Ureter (tissue), 1 donor: ENCODE measurements at regions not wholly inside any gene's neighbourhood (a gene's known extent, or its start where the extent isn't known, plus 50 kb on each side); places are given as distances from the start of the nearest gene placed in this dataset.
"Not testable (repeated sequence)": the region's sequence is repeated elsewhere in the genome, so short reads cannot be mapped to it uniquely, and the experiment has no call there.

Source experiments
- DNase-seq: peaks from one replicate; pipeline ENCODE4 v3.0.0-alpha.2; 2020; ENCODE audit warnings: low spot score
- donor health status: DM: yes; HTN: yes; CAD: no.

DNA sequence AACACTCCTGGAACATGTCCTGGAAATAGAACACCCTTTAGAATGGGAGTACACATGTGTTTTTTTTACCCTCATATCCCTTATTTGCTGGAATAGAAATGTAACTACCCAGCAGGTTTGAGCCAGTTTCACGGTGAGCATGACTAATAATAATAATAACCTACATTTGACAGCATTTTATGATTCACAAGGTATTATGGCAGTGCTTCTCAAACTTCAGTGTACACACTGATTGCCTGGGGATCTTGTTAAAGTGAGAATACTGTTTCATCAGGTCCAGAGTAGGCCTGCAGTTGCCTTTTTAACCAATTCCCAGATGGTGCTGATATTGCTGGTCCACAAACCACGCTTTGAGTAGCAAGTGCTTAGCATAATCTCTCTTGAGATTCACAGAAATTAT, 63.9 kb downstream of the NFKBIZ start:
- no peak for DNase-seq

DNA sequence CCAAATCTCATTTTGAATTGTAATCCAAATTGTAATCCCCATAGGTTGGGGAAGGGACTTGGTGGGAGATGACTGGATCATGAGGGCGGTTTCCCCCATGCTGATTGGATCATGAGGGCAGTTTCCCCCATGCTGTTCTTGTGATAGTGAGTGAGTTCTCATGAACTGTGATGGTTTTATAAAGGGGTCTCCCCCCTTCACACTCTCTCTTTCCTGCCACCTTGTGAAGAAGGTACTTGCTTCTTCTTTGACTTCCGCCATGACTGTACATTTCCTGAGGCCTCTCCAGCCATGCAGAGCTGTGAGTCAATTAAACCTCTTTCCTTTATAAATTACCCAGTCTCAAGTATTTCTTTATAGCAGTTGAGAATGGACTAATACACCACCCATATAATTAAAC, 68.4 kb downstream of the NFKBIZ start:
- DNase-seq: not testable (repeated sequence)

- not testable (repeated sequence) for DNase-seq
Observed at GRCh38 chr3:101922151-101922725, 72.9 kb downstream of the NFKBIZ start.

DNA sequence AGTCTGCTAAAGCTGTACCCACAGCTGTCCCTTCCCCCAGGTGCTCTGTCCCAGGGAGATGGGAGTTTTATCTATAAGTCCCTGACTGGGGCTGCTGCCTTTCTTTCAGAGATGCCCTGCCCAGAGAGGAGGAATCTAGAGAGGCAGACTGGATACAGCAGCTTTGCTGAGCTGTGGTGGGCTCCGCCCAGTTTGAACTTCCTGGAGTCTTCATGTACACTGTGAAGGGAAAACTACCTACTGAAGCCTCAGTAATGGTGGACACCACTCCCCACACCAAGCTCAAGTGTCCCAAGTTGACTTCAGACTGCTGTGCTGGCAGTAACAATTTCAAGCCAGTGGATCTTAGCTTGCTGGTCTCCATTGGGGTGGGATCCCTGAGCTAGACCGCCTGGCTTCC, 75.3 kb downstream of the NFKBIZ start:
- DNase-seq: not testable (repeated sequence)

DNA sequence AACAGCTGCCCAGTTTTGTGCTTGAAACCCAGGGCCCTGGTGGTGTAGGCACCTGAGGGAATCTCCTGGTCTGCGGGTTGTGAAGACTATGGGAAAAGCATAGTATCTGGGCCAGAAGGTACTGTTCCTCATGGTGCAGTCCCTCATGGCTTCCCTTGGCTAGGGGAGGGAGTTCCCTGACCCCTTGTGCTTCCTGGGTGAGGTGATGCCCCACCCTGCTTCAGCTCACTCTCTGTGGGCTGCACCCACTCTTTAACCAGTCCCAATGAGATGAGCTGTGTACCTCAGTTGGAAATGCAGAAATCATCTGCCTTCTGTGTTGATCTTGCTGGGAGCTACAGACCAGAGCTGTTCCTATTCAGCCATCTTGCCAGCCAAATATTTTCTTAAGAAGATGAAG, 75.8 kb downstream of the NFKBIZ start:
- DNase-seq: not testable (repeated sequence)

DNA sequence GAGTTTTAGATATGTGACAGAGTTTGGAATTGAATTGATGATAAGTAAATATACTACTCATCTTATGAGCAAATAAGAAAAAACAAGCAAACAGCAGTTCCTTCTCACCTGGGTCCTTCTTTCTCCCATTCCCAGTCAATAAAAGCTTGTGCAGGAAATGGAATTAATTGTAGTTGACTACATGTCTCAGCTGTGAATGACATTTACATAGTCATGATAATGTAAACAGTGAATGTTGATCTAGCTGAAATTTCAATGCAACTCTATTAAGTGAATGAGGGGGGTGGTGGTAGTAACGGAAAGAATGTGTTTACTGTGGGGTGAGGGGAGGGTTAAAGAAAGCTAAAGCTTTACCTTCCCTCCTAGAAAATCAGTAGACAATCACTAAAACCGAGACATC, 76.2 kb downstream of the NFKBIZ start:
- DNase-seq: no peak

GRCh38 chr3:101926594-101927105, 77.3 kb downstream of the NFKBIZ start:
- no peak for DNase-seq

DNA sequence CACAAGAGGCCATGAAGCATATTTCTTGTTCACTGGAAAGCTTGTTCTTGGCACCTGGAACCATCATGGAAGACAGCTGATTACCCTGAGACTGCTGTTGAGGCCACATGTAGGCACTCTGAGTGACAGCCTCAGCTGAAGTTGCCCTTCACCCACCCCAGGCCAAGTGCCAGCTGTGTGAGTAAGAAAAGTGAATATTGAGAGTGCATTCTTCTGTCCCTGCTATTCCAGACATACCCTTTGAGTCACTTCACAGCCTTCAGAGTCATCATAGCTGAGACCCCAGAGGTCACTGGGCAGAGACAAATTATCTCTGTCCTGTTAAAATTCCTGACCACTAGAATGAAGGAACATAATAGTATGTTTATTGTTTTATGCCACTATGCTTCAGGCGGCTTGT, 79.6 kb downstream of the NFKBIZ start:
- DNase-seq: no peak

DNA sequence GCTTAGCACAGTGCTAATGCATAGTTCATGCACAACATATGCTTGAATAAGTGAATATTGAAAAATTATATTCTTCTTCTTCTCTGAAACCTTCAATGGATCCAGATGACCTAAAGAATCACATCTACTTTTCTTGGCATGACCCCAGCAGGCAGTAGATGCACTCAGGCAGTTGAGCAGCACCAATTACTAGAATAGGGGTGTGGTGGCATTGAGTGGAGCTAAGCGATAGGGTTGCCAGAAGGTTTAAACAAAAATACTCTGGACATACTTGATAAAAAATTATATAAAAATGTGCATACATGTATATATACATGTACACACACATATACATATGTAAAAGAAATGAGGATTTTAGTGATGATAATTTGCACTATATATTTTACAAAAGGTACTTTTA, 81.8 kb downstream of the NFKBIZ start:
- DNase-seq: no peak

- DNase-seq: no peak
Observed at GRCh38 chr3:101932326-101933068, 83.2 kb downstream of the NFKBIZ start.

DNA sequence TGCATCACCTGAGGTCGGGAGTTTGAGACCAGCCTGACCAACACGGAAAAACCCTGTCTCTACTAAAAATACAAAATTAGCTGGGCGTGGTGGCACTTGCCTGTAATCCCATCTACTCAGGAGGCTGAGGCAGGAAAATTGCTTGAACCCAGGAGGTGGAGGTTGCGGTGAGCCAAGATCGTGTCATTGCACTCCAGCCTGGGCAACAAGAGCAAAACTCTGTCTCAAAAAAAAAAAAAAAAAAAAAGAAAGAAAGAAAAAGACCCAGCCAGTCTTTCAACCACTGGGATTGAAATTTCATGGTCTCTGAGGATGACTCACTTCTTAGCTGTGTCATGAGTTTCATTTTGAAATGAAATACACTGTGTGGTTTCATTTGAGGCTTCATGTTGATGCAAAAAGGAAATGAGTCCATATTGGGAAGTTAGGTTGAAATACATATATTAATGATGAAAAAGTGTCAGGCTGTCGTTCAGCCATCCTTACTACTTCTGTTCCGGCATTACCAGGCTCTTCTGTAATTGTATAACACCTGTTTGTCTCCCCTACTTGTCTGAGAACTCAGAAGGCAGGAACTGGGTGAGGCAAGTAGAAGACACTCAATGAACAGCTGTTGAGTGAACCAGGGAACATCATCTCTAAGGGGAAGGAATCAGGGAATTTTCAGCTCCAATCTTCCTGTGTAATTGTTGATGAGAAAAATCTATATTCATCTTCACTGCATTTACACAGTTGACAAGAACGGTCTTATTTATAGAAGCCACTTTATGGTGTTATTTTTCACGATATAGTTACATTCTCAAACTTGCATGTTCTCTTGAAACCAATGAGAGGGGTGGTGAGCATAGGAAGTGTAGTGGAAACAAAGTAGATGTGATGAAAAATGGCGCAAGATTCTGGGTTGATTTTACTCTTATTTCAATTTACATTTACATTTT, 87.4 kb downstream of the NFKBIZ start:
- no peak for DNase-seq

GRCh38 chr3:101938262-101938847, 89.0 kb downstream of the NFKBIZ start:
- no peak for DNase-seq

GRCh38 chr3:101939361-101940049, 90.2 kb downstream of the NFKBIZ start:
- no peak for DNase-seq

DNA sequence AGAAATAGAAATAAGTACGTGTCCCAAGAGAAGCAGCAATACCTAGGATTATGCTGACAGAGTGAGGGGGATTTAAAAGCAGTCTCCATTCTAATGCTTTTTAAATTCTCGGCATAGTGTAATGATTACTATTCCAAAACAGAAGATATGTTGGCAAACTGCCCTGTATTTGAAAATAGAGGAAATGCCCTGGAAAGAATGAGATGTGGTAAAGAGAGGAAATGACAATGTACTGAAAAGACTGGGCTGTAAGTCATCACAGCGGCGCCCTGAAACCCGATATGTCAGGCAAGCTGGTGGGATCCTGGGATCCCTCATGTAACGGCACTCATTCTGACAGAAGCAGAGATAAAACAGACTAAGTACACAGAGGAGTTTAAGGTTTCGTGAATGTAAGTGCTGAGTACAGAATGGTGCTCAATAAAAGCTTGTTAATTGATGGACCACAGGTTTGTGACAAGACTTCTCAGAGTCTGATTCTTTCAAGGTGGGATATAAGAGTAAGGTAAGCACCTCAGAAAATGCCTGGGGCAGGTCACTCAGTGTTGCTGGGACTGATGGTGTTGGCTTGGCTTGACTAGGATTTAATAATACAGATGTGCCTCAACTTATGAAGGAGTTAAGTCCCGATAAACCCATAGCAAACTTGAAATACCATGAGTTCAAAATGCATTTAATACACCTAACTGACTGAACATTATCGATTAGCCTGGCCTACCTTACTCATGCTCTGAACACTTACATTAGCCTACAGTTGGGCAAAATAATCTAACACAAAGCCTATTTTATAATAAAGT, 91.4 kb downstream of the NFKBIZ start:
- DNase-seq: no peak

- no peak for DNase-seq
Observed at GRCh38 chr3:101941318-101942040, 92.2 kb downstream of the NFKBIZ start.

DNA sequence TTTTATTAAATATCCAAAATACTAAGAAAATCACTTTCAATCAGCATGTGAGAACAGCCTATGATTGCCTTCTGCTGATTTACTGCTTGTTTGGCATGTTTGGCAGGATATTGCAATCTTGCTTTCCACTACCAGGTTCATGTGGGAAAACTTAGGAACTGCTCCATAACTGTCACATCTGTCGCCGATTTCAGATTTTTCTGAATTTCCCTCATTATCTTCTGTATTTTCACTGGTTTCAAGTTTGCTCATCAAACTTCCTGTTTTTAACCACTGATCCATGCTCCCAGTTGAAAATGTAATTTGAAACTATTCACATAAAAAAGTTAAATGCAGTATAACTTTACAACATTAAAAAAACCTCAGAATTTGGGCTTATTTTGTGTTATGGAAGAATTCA, 93.0 kb downstream of the NFKBIZ start:
- no peak for DNase-seq

DNA sequence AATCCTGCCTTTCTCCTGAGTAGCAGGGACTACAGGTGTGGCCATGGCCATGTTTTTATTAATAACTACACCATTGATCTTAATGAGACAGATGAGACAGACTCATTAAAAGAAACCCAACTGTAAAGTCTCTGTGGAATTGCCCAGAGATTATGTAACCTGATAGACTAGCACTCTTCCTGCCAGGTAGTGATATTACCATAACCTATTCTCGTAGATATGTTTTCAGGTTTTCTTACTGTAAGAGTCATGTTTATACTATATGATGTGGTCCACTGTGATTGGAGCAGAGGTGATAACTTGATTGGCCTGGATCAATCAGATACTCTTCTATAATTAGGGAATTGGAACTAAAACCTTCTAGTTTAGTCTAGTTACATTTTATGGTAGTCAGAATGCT, 93.7 kb downstream of the NFKBIZ start:
- no peak for DNase-seq

DNA sequence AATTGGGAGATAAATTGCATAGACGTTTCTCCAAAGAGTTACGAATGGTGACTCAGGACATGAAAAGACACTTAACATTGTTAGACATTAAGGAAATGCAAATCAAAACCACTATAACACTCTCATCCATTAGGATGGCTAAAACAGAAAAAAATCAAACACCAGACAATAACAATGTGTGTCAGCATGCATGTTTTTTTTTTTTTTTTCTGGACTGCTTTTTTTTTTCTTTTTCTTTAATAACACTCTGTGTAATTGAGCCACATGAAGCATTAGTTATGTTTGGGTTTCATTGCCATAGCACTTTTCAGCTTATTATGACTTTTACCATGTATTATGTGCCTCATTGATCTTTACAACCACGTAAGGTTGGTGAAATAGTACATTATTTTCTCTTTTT, 95.0 kb downstream of the NFKBIZ start:
- DNase-seq: no peak

DNA sequence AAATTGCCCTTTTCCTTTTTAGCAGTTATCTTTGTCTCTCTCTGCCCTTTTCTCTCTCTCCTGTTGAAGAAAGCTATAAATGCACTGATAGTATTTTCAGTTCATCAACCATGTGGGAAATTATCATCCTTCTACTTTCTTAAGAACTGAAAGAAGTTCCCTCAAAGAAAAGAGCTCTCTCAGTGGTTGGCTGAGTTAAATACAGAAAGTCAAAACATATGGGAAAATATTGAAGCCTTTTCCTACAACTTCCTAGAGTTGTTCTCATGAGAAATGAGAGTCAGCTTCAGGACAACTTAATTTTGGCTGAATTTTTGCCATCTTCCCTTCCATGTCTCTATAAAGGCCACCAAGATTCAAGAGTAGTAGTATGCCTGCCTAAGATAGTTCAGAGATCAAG, 96.7 kb downstream of the NFKBIZ start:
- DNase-seq: no peak

DNA sequence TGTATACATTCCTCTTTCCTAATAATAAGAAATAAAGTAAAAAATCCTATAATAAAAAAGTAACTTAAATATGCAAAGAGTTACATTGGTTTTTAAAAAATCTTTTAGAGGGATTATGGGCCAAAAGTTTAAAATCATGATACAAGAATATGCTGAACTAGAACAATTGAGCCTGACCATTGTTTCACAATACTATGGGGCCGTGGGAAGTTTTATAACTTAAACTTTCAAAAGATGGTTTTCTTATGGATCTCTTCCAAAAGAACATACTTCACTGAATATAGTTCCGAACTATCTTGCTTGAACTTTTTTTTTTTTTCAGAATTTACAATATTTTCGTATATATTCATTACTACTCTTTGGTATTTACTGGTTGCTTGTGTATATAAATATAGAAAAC, 97.6 kb downstream of the NFKBIZ start:
- no peak for DNase-seq
